B cell (primary cell): ENCODE measurements at regions not wholly inside any gene's neighbourhood (a gene's known extent, or its start where the extent isn't known, plus 50 kb on each side); places are given as distances from the start of the nearest gene placed in this dataset.

ENCODE experiments used
- ATAC-seq: fragments of 200-7000 bp; cut with Tn5 transposase; one replicate; pipeline ENCODE4 v1.10.0; 2021; ENCODE audit warnings: low read depth, mild to moderate bottlenecking, moderate number of reproducible peaks, moderate library complexity
- CTCF ChIA-PET: fragments of 350-600 bp; sonication (Branson Sonifier 250); formaldehyde crosslinking; loops from one replicate; lab custom pipeline; 2021; ENCODE audit warnings: antibody characterized with exemption, inconsistent platforms; lab: Charles Lee
- POLR2A ChIA-PET: fragments of 350-600 bp; sonication (Branson Sonifier 250); formaldehyde crosslinking; loops from one replicate; lab custom pipeline; 2021; ENCODE audit warnings: antibody characterized with exemption; lab: Charles Lee
- DNase-seq: peaks from one replicate; pipeline ENCODE4 v3.0.0; 2013
- H2AFZ ChIP-seq: 2 replicates; pipeline ENCODE4 v1.6.1; 2012; ENCODE audit warnings: mild to moderate bottlenecking, low read depth, low read length; ENCODE audit not compliant: insufficient read depth, poor library complexity, severe bottlenecking
- H3K27ac ChIP-seq, 2 donors: 1 replicate in 1 of 2; 2 replicates in 1 of 2; pipeline ENCODE4 v1.5.1; 2012 to 2013; ENCODE audit warnings: low read length in 2 of 2, mild to moderate bottlenecking in 2 of 2, moderate library complexity in 1 of 2
- H3K27me3 ChIP-seq, 4 experiments: fragments of 200-600 bp in 1 of 4; sonication (generic) in 1 of 4; replicated peaks in 1 of 4; 1 replicate in 2 of 4; 2 replicates in 2 of 4; pipeline versions ENCODE4 v1.6.1 to v1.7.0; 2013 to 2016; ENCODE audit warnings: low read length in 3 of 4, mild to moderate bottlenecking in 2 of 4, mixed read lengths in 1 of 4, moderate library complexity in 1 of 4; ENCODE audit not compliant: insufficient read depth in 4 of 4, control insufficient read depth in 3 of 4; ENCODE audit errors: control extremely low read depth in 1 of 4
- H3K36me3 ChIP-seq, 2 experiments: replicated peaks in 1 of 2; 1 replicate in 1 of 2; 2 replicates in 1 of 2; pipeline versions ENCODE4 v1.6.1 to v1.7.1; 2013; ENCODE audit warnings: low read length in 1 of 2; ENCODE audit not compliant: insufficient read depth in 2 of 2, control insufficient read depth in 1 of 2; ENCODE audit errors: control extremely low read depth in 1 of 2, extremely low read depth in 1 of 2
- H3K4me1 ChIP-seq, 2 donors: fragments of 200-600 bp in 1 of 2; sonication (generic) in 1 of 2; 1 replicate in 1 of 2; 2 replicates in 1 of 2; pipeline versions ENCODE4 v1.5.1 to v1.6.1; 2013 to 2017; ENCODE audit warnings: low read length in 2 of 2; ENCODE audit not compliant: control insufficient read depth in 2 of 2, insufficient read depth in 2 of 2
- H3K4me2 ChIP-seq: replicated peaks from 2 replicates; pipeline ENCODE3; 2012; ENCODE audit warnings: mild to moderate bottlenecking, low read depth, low read length; ENCODE audit not compliant: poor library complexity, severe bottlenecking
- H3K4me3 ChIP-seq, 5 experiments: fragments of 200-600 bp in 1 of 5; sonication (generic) in 1 of 5; 1 replicate in 3 of 5; 2 replicates in 2 of 5; pipeline versions ENCODE4 v1.5.1 to v1.7.0; 2011 to 2016; ENCODE audit warnings: low read length in 4 of 5, mild to moderate bottlenecking in 4 of 5, low read depth in 2 of 5, control low read depth in 1 of 5, moderate library complexity in 1 of 5; ENCODE audit not compliant: insufficient read depth in 1 of 5; ENCODE audit errors: control extremely low read depth in 1 of 5, extremely low read depth in 1 of 5
- H3K79me2 ChIP-seq: fragments of 200-600 bp; sonication (generic); one replicate; pipeline ENCODE4 v1.6.0; 2016; ENCODE audit warnings: low read length; ENCODE audit not compliant: control insufficient read depth, insufficient read depth
- H3K9ac ChIP-seq: fragments of 200-600 bp; sonication (generic); 2 replicates; pipeline ENCODE4 v1.6.1; 2017; ENCODE audit warnings: mild to moderate bottlenecking, low read length, moderate library complexity
- H3K9me3 ChIP-seq, 3 donors: one replicate each; pipeline versions ENCODE4 v1.6.1 to v1.7.1; 2013; ENCODE audit warnings: low read length in 2 of 3; ENCODE audit not compliant: control insufficient read depth in 2 of 3, insufficient read depth in 1 of 3; ENCODE audit errors: control extremely low read depth in 1 of 3
- H4K20me1 ChIP-seq: 2 replicates; pipeline ENCODE4 v1.6.0; 2012; ENCODE audit warnings: mild to moderate bottlenecking, low read length; ENCODE audit not compliant: insufficient read depth, control insufficient read depth, poor library complexity, severe bottlenecking
- H3K27ac Mint-ChIP-seq: one replicate; pipeline ENCODE4 v1.8.0; 2021; ENCODE audit warnings: mixed read lengths
- H3K27me3 Mint-ChIP-seq: one replicate; pipeline ENCODE4 v1.8.0; 2021; ENCODE audit warnings: mixed read lengths
- H3K4me1 Mint-ChIP-seq: one replicate; pipeline ENCODE4 v1.8.0; 2021; ENCODE audit warnings: mixed read lengths
- H3K4me3 Mint-ChIP-seq: one replicate; pipeline ENCODE4 v1.8.0; 2021; ENCODE audit warnings: mixed read lengths
- H3K9me3 Mint-ChIP-seq: one replicate; pipeline ENCODE4 v1.8.0; 2022; ENCODE audit warnings: mixed read lengths; ENCODE audit not compliant: insufficient read depth
- EZH2 ChIP-seq: IDR thresholded peaks from 2 replicates; pipeline ENCODE4 v1.6.1; 2012; ENCODE audit warnings: borderline replicate concordance, low read depth, mild to moderate bottlenecking, moderate library complexity, low read length; ENCODE audit not compliant: insufficient read depth, poor library complexity, severe bottlenecking
- WGBS: methylation state at CpG from one replicate; pipeline ENCODE4 v1.1.5; 2013; ENCODE audit warnings: missing lambda C conversion rate; ENCODE audit not compliant: insufficient coverage; 5-methylcytosine and 5-hydroxymethylcytosine counted together
- intact Hi-C: fragments of 100-400 bp; cut with micrococcal nuclease; formaldehyde crosslinking; loops from one replicate; pipeline ENCODE4 v1.10.0; 2022
- TF ChIP-seq, protein P1 (sequence below): fragments of 200-600 bp; IDR thresholded peaks from one replicate; pipeline ENCODE4 v1.8.0; 2022; ENCODE audit warnings: antibody characterized with exemption, mild to moderate bottlenecking

DNA sequence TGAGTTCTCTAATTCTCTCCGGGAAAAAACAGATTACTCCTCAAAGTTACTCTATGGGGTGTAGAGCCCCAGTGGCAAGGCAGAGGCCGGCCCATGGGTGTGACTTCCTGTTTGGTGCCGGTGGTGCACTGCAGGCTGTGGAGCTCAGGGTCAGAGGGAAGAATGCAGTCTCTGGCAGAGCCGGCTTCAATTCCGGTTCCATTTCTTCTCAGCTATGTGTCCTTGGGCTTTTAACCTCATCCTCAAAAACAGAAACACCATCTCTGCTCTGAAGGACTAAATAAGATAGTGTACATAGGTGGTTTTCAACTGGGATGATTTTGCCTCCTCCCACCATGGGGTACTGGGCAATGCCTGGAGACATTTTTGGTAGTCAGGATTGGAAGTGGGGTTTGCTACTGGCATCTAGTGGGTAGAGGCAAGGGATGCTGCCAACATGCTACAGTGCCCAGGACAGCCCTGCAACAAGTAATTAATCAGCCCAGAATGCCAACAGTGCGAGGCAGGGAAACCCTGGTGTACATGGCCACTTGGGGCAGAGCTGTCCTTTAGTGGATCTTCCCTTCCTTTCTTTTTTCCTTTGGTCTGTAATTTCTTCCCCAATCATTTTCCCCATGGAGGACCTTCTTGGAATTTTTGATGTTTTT is 81.2 kb downstream of the INSIG2 start:
- Histone ChIP-seq H3K27ac (no peak overlapping the region), H3K36me3 (no peaks in the 10 kb centered on the region), H3K27me3 (peaks cover 0 to 20% (median 2%) of the 10 kb centered on the region in 4 experiments), H3K9ac (no peak overlapping the region), H3K79me2 (no peaks in the 10 kb centered on the region), H2AFZ (peak overlapping the region; percentile 41), H4K20me1 (no peaks in the 10 kb centered on the region), H3K4me2 (peak overlapping the region; percentile 13), H3K9me3 (peaks cover 0 to 6% (median 4%) of the 10 kb centered on the region in 3 donors), H3K4me1 (peaks cover 8% of the 10 kb centered on the region in 2 donors), H3K4me3 (no peak overlapping the region)
- ATAC-seq (peak; percentile 39), DNase-seq (no peak)
- WGBS = 0% methylated on average over 1 of the region's 6 CpGs
- H3K27me3 Mint-ChIP-seq = peaks cover 25% of the 10 kb centered on the region
- ChIA-PET POLR2A (no interaction called here), CTCF (no interaction called here)
- TF ChIP-seq EZH2 = no peak
- TF ChIP-seq, protein P1, sequence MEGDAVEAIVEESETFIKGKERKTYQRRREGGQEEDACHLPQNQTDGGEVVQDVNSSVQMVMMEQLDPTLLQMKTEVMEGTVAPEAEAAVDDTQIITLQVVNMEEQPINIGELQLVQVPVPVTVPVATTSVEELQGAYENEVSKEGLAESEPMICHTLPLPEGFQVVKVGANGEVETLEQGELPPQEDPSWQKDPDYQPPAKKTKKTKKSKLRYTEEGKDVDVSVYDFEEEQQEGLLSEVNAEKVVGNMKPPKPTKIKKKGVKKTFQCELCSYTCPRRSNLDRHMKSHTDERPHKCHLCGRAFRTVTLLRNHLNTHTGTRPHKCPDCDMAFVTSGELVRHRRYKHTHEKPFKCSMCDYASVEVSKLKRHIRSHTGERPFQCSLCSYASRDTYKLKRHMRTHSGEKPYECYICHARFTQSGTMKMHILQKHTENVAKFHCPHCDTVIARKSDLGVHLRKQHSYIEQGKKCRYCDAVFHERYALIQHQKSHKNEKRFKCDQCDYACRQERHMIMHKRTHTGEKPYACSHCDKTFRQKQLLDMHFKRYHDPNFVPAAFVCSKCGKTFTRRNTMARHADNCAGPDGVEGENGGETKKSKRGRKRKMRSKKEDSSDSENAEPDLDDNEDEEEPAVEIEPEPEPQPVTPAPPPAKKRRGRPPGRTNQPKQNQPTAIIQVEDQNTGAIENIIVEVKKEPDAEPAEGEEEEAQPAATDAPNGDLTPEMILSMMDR = no peak
- intact Hi-C loops = no loop called here
- no peaks in the 10 kb centered on the region for H3K4me1 Mint-ChIP-seq
- H3K27ac Mint-ChIP-seq = no peak overlapping the region
- no peaks in the 10 kb centered on the region for H3K9me3 Mint-ChIP-seq
- no peak overlapping the region for H3K4me3 Mint-ChIP-seq

GRCh38 chr2:118168615-118169014 is 80.3 kb downstream of the INSIG2 start:
- no CpG with 5 or more reads among the region's 3 CpGs for whole genome bisulfite sequencing
- Mint-ChIP-seq H3K9me3 (no peaks in the 10 kb centered on the region), H3K27ac (no peak overlapping the region), H3K4me1 (no peaks in the 10 kb centered on the region), H3K4me3 (no peak overlapping the region), H3K27me3 (peaks cover 20% of the 10 kb centered on the region)
- Histone ChIP-seq H3K4me3 (no peak overlapping the region), H3K79me2 (no peaks in the 10 kb centered on the region), H4K20me1 (no peaks in the 10 kb centered on the region), H3K9ac (no peak overlapping the region), H2AFZ (peak overlapping the region; percentile 41), H3K27me3 (peaks cover 0 to 20% (median 2%) of the 10 kb centered on the region in 4 experiments), H3K4me1 (peaks cover 8% of the 10 kb centered on the region in 2 donors), H3K9me3 (peaks cover 0 to 8% (median 4%) of the 10 kb centered on the region in 3 donors), H3K36me3 (no peaks in the 10 kb centered on the region), H3K27ac (no peak overlapping the region), H3K4me2 (no peak overlapping the region)
- no peak for DNase-seq
- POLR2A ChIA-PET = no interaction called here
- TF ChIP-seq EZH2 = no peak
- TF ChIP-seq, protein P1 = no peak
- ATAC-seq = no peak
- intact Hi-C loops = no loop called here
- CTCF ChIA-PET = no interaction called here
